ENCODE measurements at regions not wholly inside any gene's neighbourhood (a gene's known extent, or its start where the extent isn't known, plus 50 kb on each side); places are given as distances from the start of the nearest gene placed in this dataset.

DNA sequence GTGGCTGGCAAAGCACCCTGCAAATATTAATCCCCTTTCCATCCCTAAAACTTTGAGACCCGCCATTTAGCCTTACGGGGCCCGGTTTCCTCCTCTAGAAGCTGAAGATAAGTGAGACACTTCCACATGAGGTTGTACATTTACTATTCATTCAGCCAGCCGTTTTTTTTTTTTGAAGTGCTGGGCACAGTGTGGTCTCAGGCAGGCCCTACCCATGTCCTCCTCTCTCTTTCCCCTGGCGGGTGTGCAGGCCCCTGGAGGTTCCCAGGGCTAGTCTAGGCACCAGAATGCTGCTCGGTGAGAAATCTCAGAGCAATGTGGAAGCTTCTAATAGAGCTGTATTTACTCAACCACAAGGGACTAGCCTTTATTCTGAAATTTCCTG, 107.4 kb upstream of the LARP1 start:
- no peak for ATAC-seq
- TF ChIP-seq, protein P1, sequence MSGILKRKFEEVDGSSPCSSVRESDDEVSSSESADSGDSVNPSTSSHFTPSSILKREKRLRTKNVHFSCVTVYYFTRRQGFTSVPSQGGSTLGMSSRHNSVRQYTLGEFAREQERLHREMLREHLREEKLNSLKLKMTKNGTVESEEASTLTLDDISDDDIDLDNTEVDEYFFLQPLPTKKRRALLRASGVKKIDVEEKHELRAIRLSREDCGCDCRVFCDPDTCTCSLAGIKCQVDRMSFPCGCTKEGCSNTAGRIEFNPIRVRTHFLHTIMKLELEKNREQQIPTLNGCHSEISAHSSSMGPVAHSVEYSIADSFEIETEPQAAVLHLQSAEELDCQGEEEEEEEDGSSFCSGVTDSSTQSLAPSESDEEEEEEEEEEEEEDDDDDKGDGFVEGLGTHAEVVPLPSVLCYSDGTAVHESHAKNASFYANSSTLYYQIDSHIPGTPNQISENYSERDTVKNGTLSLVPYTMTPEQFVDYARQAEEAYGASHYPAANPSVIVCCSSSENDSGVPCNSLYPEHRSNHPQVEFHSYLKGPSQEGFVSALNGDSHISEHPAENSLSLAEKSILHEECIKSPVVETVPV (CRISPR knock-in tag; IDR thresholded peaks at IDR 0.05) = no peak
- TF ChIP-seq, protein P2, sequence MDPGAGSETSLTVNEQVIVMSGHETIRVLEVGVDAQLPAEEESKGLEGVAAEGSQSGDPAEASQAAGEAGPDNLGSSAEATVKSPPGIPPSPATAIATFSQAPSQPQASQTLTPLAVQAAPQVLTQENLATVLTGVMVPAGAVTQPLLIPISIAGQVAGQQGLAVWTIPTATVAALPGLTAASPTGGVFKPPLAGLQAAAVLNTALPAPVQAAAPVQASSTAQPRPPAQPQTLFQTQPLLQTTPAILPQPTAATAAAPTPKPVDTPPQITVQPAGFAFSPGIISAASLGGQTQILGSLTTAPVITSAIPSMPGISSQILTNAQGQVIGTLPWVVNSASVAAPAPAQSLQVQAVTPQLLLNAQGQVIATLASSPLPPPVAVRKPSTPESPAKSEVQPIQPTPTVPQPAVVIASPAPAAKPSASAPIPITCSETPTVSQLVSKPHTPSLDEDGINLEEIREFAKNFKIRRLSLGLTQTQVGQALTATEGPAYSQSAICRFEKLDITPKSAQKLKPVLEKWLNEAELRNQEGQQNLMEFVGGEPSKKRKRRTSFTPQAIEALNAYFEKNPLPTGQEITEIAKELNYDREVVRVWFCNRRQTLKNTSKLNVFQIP (CRISPR knock-in tag; IDR thresholded peaks at IDR 0.05; ENCODE audit: borderline replicate concordance, low read depth) = no peak

DNA sequence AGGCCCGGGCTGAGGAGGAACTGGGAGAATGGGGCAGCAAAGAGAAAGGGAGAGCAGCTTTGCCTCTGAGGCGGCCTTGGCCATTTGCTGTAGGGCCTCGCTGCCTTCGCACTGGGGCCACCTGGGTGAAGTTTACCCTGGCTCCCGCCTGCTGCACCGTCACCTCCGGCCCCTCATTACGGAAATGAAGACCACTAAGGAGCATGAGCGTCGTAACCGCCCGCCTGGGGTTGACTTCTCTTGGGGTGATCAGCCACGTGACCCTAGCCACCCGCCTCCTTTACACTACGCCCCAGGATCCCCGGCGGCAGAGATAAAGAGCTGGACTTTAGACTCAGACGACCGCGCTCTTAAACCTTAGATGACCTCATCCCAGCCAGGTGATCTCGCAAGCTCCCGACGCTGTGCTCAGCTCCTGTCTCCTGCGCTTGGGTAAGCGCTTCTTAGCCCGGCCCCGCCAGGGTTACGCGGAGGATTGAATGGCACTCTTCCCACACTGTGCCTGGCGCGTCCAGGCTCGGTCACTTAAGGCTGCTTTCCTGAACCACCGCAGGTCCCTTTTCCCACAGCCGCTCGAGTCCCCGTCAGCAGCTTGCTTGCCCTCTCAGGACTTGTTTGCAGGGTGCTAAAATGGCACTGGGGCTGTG, 107.9 kb upstream of the LARP1 start:
- no peak for ATAC-seq
- TF ChIP-seq, protein P2 (CRISPR knock-in tag; IDR thresholded peaks at IDR 0.05; ENCODE audit: borderline replicate concordance, low read depth) = no peak
- no peak for TF ChIP-seq CSDC2 (CRISPR knock-in tag; IDR thresholded peaks at IDR 0.05)
- TF ChIP-seq ZNF8 (CRISPR knock-in tag; IDR thresholded peaks at IDR 0.05) = no peak
- TF ChIP-seq GLIS3 (CRISPR knock-in tag; IDR thresholded peaks at IDR 0.05) = no peak
- no peak for TF ChIP-seq CREB5 (CRISPR knock-in tag; IDR thresholded peaks at IDR 0.05; ENCODE audit: low read depth)
- TF ChIP-seq ZNF565 (CRISPR knock-in tag; conservative IDR thresholded peaks at IDR 0.05; ENCODE audit: low read depth) = no peak
- no peak for TF ChIP-seq PPARA (CRISPR knock-in tag; IDR thresholded peaks at IDR 0.05; ENCODE audit: borderline replicate concordance)
- no peak for TF ChIP-seq ZFP3 (CRISPR knock-in tag; IDR thresholded peaks at IDR 0.05)
- TF ChIP-seq, protein P1 (CRISPR knock-in tag; IDR thresholded peaks at IDR 0.05) = no peak
- TF ChIP-seq ZFP30 (CRISPR knock-in tag; IDR thresholded peaks at IDR 0.05) = no peak
- no peak for TF ChIP-seq RARB (CRISPR knock-in tag; IDR thresholded peaks at IDR 0.05)
- no peak for TF ChIP-seq ZNF70 (CRISPR knock-in tag; IDR thresholded peaks at IDR 0.05)
- TF ChIP-seq ARNTL (CRISPR knock-in tag; IDR thresholded peaks at IDR 0.05; ENCODE audit: borderline replicate concordance, low read depth) = no peak
- no peak for TF ChIP-seq TOX (CRISPR knock-in tag; IDR thresholded peaks at IDR 0.05; ENCODE audit: borderline replicate concordance)
- TF ChIP-seq BACH2 (CRISPR knock-in tag; IDR thresholded peaks at IDR 0.05; ENCODE audit: borderline replicate concordance) = no peak
- no peak for TF ChIP-seq OSR1 (CRISPR knock-in tag; IDR thresholded peaks at IDR 0.05)
- TF ChIP-seq SNAI2 (CRISPR knock-in tag; IDR thresholded peaks at IDR 0.05) = no peak
- no peak for TF ChIP-seq ZC3H10 (CRISPR knock-in tag; IDR thresholded peaks at IDR 0.05)
- TF ChIP-seq PATZ1 (CRISPR knock-in tag; IDR thresholded peaks at IDR 0.05; ENCODE audit: borderline replicate concordance) = no peak
- no peak for TF ChIP-seq ESRRG (CRISPR knock-in tag; IDR thresholded peaks at IDR 0.05)

- TF ChIP-seq ZFP3 (CRISPR knock-in tag; IDR thresholded peaks at IDR 0.05) = no peak
- TF ChIP-seq ARNTL (CRISPR knock-in tag; IDR thresholded peaks at IDR 0.05; ENCODE audit: borderline replicate concordance, low read depth) = no peak
- no peak for TF ChIP-seq ZNF70 (CRISPR knock-in tag; IDR thresholded peaks at IDR 0.05)
- no peak for TF ChIP-seq PATZ1 (CRISPR knock-in tag; IDR thresholded peaks at IDR 0.05; ENCODE audit: borderline replicate concordance)
- TF ChIP-seq ISL1 (CRISPR knock-in tag; IDR thresholded peaks at IDR 0.05) = no peak
- no peak for ATAC-seq
Measured at GRCh38 chr5:154646745-154647113, 108.4 kb upstream of the LARP1 start.
